HEK293 (cell line): ENCODE measurements at regions not wholly inside any gene's neighbourhood (a gene's known extent, or its start where the extent isn't known, plus 50 kb on each side); places are given as distances from the start of the nearest gene placed in this dataset.

Experiments used
- CTCF ChIA-PET: fragments of 350-600 bp; formaldehyde crosslinking; extraction: SDS; loops from one replicate; lab custom pipeline; 2021; ENCODE audit warnings: antibody characterized with exemption; lab: Yijun Ruan, JAX
- POLR2A ChIA-PET: fragments of 300-600 bp; formaldehyde crosslinking; extraction: SDS; loops from one replicate; lab custom pipeline; 2020; ENCODE audit warnings: antibody characterized with exemption, inconsistent platforms; lab: Yijun Ruan, JAX
- H3K27ac ChIP-seq: fragments of 200-500 bp; sonication (Bioruptor generic); 2 replicates; pipeline ENCODE4 v1.5.1; 2014; ENCODE audit warnings: low read depth, low read length, control low read depth, inconsistent platforms; ENCODE audit errors: extremely low read depth
- H3K36me3 ChIP-seq, 2 experiments: fragments of 200-500 bp in 1 of 2; sonication (Bioruptor generic) in 1 of 2; 1 replicate in 1 of 2; 2 replicates in 1 of 2; pipeline ENCODE4 v1.5.1; 2014 to 2017; ENCODE audit warnings: inconsistent platforms in 2 of 2, low read length in 2 of 2; ENCODE audit not compliant: control insufficient read depth in 2 of 2, insufficient read depth in 1 of 2
- H3K4me1 ChIP-seq: fragments of 200-500 bp; sonication (Bioruptor generic); 2 replicates; pipeline ENCODE4 v1.5.1; 2014; ENCODE audit warnings: mild to moderate bottlenecking, low read length, inconsistent platforms; ENCODE audit not compliant: control insufficient read depth, insufficient read depth
- H3K4me3 ChIP-seq: 2 replicates; pipeline ENCODE4 v1.5.1; 2011; ENCODE audit warnings: low read depth, mild to moderate bottlenecking, control low read depth, low read length, moderate library complexity
- H3K9me3 ChIP-seq: fragments of 200-500 bp; sonication (Bioruptor generic); 2 replicates; pipeline ENCODE4 v1.5.1; 2014; ENCODE audit warnings: low read depth, low read length, inconsistent platforms; ENCODE audit not compliant: control insufficient read depth, insufficient read depth
- PRDM1 ChIP-seq: fragments of 450-650 bp; formaldehyde crosslinking; IDR thresholded peaks from 2 replicates; pipeline ENCODE4; 2016; ENCODE audit warnings: missing biosample characterization, missing genetic modification characterization
- SCRT2 ChIP-seq: fragments of 450-650 bp; formaldehyde crosslinking; IDR thresholded peaks from 2 replicates; pipeline ENCODE4 v1.5.1; 2016; ENCODE audit warnings: missing biosample characterization, missing genetic modification characterization
- TRIM28 ChIP-seq: IDR thresholded peaks from 2 replicates; pipeline ENCODE4 v1.6.1; 2011; ENCODE audit warnings: low read length, control low read depth, borderline replicate concordance
- ZBTB21 ChIP-seq: fragments of 450-650 bp; formaldehyde crosslinking; IDR thresholded peaks from 2 replicates; pipeline ENCODE4 v1.5.1; 2017; ENCODE audit warnings: missing biosample characterization, missing genetic modification characterization
- ZIC2 ChIP-seq: fragments of 450-650 bp; formaldehyde crosslinking; IDR thresholded peaks from 2 replicates; pipeline ENCODE4 v1.5.1; 2016; ENCODE audit warnings: missing biosample characterization, missing genetic modification characterization
- ZNF140 ChIP-seq: fragments of 450-650 bp; formaldehyde crosslinking; IDR thresholded peaks from 2 replicates; pipeline ENCODE4 v1.5.1; 2016; ENCODE audit warnings: missing biosample characterization, missing genetic modification characterization
- ZNF146 ChIP-seq: fragments of 450-650 bp; formaldehyde crosslinking; IDR thresholded peaks from 2 replicates; pipeline ENCODE4 v1.5.1; 2016; ENCODE audit warnings: missing biosample characterization, missing genetic modification characterization
- ZNF174 ChIP-seq: fragments of 450-650 bp; formaldehyde crosslinking; IDR thresholded peaks from 2 replicates; pipeline ENCODE4 v1.5.0; 2017; ENCODE audit warnings: missing biosample characterization, mild to moderate bottlenecking, missing genetic modification characterization
- ZNF274 ChIP-seq, 2 experiments: fragments of 200-500 bp in 1 of 2; fragments of 450-650 bp in 1 of 2; sonication (Bioruptor generic) in 1 of 2; formaldehyde crosslinking in 1 of 2; IDR thresholded peaks; 2 replicates each; pipeline versions ENCODE4 v1.5.1 to v1.6.1; 2014 to 2016; ENCODE audit warnings: borderline replicate concordance in 1 of 2, inconsistent platforms in 1 of 2, low read length in 1 of 2, missing biosample characterization in 1 of 2, missing genetic modification characterization in 1 of 2
- ZNF521 ChIP-seq: fragments of 450-650 bp; formaldehyde crosslinking; IDR thresholded peaks from 2 replicates; pipeline ENCODE4 v1.5.1; 2017; ENCODE audit warnings: missing biosample characterization, mild to moderate bottlenecking, missing genetic modification characterization
- ZNF558 ChIP-seq: fragments of 450-650 bp; formaldehyde crosslinking; IDR thresholded peaks from 2 replicates; pipeline ENCODE4 v1.5.1; 2016; ENCODE audit warnings: missing biosample characterization, missing genetic modification characterization
- ZNF621 ChIP-seq: fragments of 450-650 bp; formaldehyde crosslinking; IDR thresholded peaks from 2 replicates; pipeline ENCODE4 v1.5.1; 2017; ENCODE audit warnings: missing biosample characterization, missing genetic modification characterization
- ZNF626 ChIP-seq: fragments of 450-650 bp; sonication (Bioruptor Pico); formaldehyde crosslinking; IDR thresholded peaks from 2 replicates; pipeline ENCODE4 v1.5.1; 2018; ENCODE audit warnings: missing biosample characterization, missing genetic modification characterization, inconsistent platforms
- ZNF76 ChIP-seq: fragments of 450-650 bp; formaldehyde crosslinking; IDR thresholded peaks from 2 replicates; pipeline ENCODE4; 2016; ENCODE audit warnings: low read depth, missing biosample characterization, missing genetic modification characterization, borderline replicate concordance
- TF ChIP-seq, protein P1 (sequence below): IDR thresholded peaks from 2 replicates; pipeline ENCODE4 v1.6.1; 2011; ENCODE audit warnings: mild to moderate bottlenecking, low read depth, low read length, borderline replicate concordance
- TF ChIP-seq, protein P2 (sequence below): fragments of 450-650 bp; formaldehyde crosslinking; IDR thresholded peaks from 2 replicates; pipeline ENCODE4 v1.5.1; 2016; ENCODE audit warnings: missing biosample characterization, missing genetic modification characterization
- TF ChIP-seq, protein P3 (sequence below): fragments of 450-650 bp; formaldehyde crosslinking; IDR thresholded peaks from 2 replicates; pipeline ENCODE4 v1.5.1; 2016; ENCODE audit warnings: missing biosample characterization, missing genetic modification characterization
- TF ChIP-seq, protein P4 (sequence below): fragments of 450-650 bp; formaldehyde crosslinking; IDR thresholded peaks from 2 replicates; pipeline ENCODE4 v1.5.1; 2016; ENCODE audit warnings: missing biosample characterization, missing genetic modification characterization

DNA sequence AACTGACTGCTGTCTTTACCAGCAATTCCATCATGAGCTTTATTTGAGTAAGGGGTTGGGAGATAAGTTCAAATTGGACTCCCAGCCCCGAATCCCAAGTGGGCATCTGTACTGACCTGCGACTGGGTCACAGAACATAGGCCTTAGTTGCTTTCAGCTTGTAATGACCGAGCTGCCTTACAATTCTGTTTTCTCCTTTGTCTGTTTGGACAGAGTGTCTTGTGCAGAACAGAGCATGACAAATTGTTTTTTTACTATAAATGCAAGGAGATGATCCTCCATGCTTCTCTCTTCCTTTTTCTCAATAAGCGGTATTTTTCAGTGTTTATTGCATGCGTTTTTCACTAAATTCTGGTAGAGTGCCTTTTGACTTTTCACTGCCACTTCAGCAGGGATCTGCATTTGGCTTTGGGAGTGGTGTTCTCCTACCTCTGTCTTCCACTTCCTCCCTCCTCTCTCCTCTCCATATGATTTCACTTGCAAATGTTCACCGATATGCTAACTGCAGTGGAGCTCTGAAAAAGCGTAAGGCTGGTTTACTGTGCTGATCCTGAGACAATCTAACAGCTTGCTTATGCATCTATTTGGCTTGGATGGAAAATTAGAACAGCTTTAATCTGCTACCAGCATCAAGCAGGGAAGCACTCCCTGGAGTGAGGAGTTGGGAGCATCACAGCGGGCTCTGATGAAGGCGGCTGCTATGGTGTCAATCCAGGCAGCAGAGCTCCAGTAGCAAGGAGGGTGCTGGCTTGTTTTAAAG lies 158.8 kb upstream of the SMIM21 start:
- H3K4me3 ChIP-seq: no peak overlapping the region
- no peak overlapping the region for H3K27ac ChIP-seq
- TF ChIP-seq, protein P1, sequence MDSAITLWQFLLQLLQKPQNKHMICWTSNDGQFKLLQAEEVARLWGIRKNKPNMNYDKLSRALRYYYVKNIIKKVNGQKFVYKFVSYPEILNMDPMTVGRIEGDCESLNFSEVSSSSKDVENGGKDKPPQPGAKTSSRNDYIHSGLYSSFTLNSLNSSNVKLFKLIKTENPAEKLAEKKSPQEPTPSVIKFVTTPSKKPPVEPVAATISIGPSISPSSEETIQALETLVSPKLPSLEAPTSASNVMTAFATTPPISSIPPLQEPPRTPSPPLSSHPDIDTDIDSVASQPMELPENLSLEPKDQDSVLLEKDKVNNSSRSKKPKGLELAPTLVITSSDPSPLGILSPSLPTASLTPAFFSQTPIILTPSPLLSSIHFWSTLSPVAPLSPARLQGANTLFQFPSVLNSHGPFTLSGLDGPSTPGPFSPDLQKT: no peak
- TF ChIP-seq ZBTB21 (tag by site-specific recombination) (no peak), ZNF626 (tag by site-specific recombination) (no peak), ZIC2 (tag by site-specific recombination) (no peak), ZNF558 (tag by site-specific recombination) (no peak), SCRT2 (tag by site-specific recombination) (no peak), ZNF521 (tag by site-specific recombination) (no peak)
- TF ChIP-seq, protein P2, sequence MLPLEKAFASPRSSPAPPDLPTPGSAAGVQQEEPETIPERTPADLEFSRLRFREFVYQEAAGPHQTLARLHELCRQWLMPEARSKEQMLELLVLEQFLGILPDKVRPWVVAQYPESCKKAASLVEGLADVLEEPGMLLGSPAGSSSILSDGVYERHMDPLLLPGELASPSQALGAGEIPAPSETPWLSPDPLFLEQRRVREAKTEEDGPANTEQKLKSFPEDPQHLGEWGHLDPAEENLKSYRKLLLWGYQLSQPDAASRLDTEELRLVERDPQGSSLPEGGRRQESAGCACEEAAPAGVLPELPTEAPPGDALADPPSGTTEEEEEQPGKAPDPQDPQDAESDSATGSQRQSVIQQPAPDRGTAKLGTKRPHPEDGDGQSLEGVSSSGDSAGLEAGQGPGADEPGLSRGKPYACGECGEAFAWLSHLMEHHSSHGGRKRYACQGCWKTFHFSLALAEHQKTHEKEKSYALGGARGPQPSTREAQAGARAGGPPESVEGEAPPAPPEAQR (tag by site-specific recombination): no peak
- TF ChIP-seq, protein P3, sequence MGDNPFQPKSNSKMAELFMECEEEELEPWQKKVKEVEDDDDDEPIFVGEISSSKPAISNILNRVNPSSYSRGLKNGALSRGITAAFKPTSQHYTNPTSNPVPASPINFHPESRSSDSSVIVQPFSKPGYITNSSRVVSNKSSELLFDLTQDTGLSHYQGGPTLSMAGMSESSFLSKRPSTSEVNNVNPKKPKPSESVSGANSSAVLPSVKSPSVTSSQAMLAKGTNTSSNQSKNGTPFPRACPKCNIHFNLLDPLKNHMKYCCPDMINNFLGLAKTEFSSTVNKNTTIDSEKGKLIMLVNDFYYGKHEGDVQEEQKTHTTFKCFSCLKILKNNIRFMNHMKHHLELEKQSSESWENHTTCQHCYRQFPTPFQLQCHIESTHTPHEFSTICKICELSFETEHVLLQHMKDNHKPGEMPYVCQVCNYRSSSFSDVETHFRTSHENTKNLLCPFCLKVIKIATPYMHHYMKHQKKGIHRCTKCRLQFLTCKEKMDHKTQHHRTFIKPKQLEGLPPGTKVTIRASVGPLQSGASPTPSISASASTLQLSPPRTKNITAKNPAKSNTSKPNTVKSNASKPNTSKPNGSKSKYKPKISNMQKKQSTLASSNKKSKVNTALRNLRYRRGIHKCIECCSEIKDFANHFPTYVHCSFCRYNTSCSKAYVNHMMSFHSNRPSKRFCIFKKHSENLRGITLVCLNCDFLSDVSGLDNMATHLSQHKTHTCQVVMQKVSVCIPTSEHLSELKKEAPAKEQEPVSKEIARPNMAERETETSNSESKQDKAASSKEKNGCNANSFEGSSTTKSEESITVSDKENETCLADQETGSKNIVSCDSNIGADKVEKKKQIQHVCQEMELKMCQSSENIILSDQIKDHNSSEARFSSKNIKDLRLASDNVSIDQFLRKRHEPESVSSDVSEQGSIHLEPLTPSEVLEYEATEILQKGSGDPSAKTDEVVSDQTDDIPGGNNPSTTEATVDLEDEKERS: no peak
- ChIA-PET POLR2A (no interaction called here), CTCF (no interaction called here)
- H3K4me1 ChIP-seq: no peaks in the 10 kb centered on the region
- H3K36me3 ChIP-seq: no peaks in the 10 kb centered on the region
- no peaks in the 10 kb centered on the region for H3K9me3 ChIP-seq

DNA sequence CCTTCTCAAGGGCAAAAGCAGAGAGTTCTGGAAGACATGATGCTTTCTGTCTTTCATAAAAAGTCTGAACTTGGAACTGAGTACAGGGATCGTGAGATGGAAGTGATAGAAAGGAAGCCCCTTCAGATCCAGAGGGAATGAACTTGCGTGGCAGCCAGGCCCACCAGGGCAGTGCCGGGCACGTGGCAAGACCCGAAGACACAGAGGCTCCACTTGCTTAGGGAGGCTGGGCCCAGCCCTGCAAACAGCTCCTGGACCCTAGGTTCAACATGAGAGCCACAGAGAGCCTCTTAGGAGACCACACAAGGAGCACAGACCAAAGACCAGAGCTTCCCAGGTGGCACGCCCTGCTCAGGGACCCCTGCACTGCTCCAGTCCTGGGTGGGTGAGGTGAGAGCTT lies 155.4 kb upstream of the SMIM21 start:
- no peak overlapping the region for H3K4me3 ChIP-seq
- H3K36me3 ChIP-seq: no peaks in the 10 kb centered on the region
- ChIA-PET POLR2A (no interaction called here), CTCF (no interaction called here)
- no peaks in the 10 kb centered on the region for H3K4me1 ChIP-seq
- TF ChIP-seq, protein P4, sequence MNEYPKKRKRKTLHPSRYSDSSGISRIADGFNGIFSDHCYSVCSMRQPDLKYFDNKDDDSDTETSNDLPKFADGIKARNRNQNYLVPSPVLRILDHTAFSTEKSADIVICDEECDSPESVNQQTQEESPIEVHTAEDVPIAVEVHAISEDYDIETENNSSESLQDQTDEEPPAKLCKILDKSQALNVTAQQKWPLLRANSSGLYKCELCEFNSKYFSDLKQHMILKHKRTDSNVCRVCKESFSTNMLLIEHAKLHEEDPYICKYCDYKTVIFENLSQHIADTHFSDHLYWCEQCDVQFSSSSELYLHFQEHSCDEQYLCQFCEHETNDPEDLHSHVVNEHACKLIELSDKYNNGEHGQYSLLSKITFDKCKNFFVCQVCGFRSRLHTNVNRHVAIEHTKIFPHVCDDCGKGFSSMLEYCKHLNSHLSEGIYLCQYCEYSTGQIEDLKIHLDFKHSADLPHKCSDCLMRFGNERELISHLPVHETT (tag by site-specific recombination): no peak
- TF ChIP-seq ZNF146 (no peak), ZNF621 (no peak), ZNF140 (tag by site-specific recombination) (no peak), PRDM1 (tag by site-specific recombination) (no peak), ZNF76 (no peak), TRIM28 (no peak), ZNF274 (IDR thresholded peaks at IDR 0.05; ENCODE audit: low read length) (no peak), ZNF274 (tag by site-specific recombination; IDR thresholded peaks at IDR 0.05; ENCODE audit: borderline replicate concordance) (no peak), ZNF174 (no peak)
- H3K27ac ChIP-seq: no peak overlapping the region
- H3K9me3 ChIP-seq: no peaks in the 10 kb centered on the region
